DND-41 (cell line): ENCODE measurements at regions not wholly inside any gene's neighbourhood (a gene's known extent, or its start where the extent isn't known, plus 50 kb on each side); places are given as distances from the start of the nearest gene placed in this dataset.

Experiments
- CTCF ChIP-seq: IDR thresholded peaks from 2 replicates; pipeline ENCODE4 v1.5.1; 2012; ENCODE audit warnings: borderline replicate concordance, low read length, moderate library complexity, mild to moderate bottlenecking; ENCODE audit not compliant: poor library complexity, severe bottlenecking; ENCODE audit errors: extremely low read depth
- EZH2 ChIP-seq: IDR thresholded peaks from 3 replicates; pipeline ENCODE4 v1.6.1; 2012; ENCODE audit warnings: borderline replicate concordance, low read depth, mild to moderate bottlenecking, moderate library complexity, low read length, inconsistent platforms; ENCODE audit not compliant: severe bottlenecking

DNA sequence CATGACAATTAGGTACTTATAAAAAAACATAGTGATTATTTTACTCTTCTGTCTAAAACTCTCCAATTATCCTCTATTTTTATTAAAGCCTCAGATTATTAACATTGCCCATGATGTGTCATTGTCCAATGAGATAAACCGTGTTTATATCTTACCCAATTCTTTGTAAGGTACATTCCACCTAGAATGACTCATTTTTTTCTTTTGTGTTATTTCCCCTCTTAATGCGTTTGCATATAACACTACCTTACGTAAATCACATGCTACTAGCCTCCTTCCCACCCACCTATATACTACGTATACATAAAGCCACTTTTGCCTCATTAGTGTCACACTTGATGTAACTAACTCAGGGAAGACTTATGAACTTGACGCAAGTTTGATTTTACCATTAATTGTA lies 336.3 kb upstream of the PTCHD4 start:
- no peak for TF ChIP-seq CTCF
- TF ChIP-seq EZH2 = no peak
